Fibroblast of mammary gland (primary cell): ENCODE measurements at regions not wholly inside any gene's neighbourhood (a gene's known extent, or its start where the extent isn't known, plus 50 kb on each side); places are given as distances from the start of the nearest gene placed in this dataset.
A peak's percentile ranks its signal among the peaks of the same experiment; 100 is the strongest.

Experiments
- DNase-seq: peaks from one replicate; pipeline ENCODE4 v3.0.0-alpha.2; 2010; ENCODE audit warnings: low read depth
- H3K4me3 ChIP-seq: 2 replicates; pipeline ENCODE4 v1.5.1; 2011; ENCODE audit warnings: low read depth, mild to moderate bottlenecking, low read length, moderate library complexity; ENCODE audit not compliant: control insufficient read depth
- TF ChIP-seq, protein P1 (sequence below): conservative IDR thresholded peaks from 2 replicates; pipeline ENCODE4 v1.5.1; 2011; ENCODE audit warnings: low read depth, low read length, inconsistent platforms; ENCODE audit not compliant: control insufficient read depth, insufficient read depth

DNA sequence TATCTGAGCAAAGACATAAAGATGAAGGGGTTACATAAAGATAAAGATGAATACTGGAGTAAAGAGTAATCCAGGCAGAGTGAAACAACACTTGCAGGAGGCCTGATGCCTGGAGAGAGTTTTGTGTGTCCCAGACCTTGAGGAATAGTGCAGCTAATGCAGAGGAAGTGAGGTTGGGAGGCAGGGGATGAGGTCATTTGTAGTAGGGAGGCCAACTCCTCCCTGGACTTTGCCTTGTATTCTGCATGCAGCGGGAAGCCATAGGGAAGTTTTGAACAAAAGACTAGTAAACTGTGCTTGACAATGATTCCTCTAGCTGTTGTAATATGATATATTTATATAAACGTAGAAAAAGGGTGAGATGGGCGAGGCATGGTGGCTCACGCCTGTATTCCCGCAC is 356.6 kb downstream of the KCNJ2 start:
- TF ChIP-seq, protein P1, sequence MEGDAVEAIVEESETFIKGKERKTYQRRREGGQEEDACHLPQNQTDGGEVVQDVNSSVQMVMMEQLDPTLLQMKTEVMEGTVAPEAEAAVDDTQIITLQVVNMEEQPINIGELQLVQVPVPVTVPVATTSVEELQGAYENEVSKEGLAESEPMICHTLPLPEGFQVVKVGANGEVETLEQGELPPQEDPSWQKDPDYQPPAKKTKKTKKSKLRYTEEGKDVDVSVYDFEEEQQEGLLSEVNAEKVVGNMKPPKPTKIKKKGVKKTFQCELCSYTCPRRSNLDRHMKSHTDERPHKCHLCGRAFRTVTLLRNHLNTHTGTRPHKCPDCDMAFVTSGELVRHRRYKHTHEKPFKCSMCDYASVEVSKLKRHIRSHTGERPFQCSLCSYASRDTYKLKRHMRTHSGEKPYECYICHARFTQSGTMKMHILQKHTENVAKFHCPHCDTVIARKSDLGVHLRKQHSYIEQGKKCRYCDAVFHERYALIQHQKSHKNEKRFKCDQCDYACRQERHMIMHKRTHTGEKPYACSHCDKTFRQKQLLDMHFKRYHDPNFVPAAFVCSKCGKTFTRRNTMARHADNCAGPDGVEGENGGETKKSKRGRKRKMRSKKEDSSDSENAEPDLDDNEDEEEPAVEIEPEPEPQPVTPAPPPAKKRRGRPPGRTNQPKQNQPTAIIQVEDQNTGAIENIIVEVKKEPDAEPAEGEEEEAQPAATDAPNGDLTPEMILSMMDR, result no peak
- DNase-seq, result no peak
- no peak overlapping the region for H3K4me3 ChIP-seq

DNA sequence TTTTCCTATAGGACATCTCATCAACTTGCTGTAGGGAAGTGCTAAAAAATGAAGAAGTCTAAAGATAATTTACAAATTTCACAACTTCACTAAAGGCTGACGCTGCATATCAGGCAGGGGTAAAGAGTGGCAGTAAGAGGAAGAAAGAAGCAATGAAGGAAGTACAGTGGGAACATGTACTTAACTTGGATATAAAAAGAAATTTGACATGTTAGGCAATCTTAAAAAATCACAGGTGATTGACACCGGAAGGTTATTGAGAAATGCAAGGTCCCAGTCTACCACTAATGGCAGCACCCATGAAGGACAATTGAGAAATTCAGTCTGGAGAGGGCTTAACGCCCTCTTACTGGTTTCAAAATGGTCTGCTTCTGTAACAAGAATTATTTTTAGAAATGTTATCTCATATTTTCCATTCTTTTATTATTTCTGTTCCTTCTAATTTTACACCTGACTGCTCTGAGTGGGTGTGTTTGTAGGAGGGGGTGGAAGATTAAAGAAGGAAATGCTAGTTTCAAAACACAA is 358.1 kb downstream of the KCNJ2 start:
- no peak for DNase-seq
- TF ChIP-seq, protein P1, result no peak
- no peak overlapping the region for H3K4me3 ChIP-seq

DNA sequence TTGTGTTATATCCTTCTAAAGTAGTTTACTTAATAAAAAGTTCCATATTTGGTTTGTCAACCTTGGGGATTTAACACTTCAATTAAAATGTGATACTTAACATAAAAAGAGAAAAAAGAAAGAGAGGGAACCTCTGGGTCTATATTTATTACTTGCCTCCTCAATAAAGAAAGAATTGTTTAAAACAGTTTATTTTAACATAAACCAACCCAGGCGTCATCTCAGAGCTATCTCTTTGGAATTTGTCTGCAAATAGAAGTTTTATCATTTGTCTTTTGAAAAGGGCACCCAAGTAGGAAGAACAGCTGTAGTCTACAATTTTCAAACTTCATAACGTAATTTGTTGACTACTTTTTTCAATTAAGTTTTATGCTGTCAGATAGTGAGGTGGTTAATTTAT is 364.1 kb downstream of the KCNJ2 start:
- TF ChIP-seq, protein P1, result no peak
- no peak for DNase-seq

DNA sequence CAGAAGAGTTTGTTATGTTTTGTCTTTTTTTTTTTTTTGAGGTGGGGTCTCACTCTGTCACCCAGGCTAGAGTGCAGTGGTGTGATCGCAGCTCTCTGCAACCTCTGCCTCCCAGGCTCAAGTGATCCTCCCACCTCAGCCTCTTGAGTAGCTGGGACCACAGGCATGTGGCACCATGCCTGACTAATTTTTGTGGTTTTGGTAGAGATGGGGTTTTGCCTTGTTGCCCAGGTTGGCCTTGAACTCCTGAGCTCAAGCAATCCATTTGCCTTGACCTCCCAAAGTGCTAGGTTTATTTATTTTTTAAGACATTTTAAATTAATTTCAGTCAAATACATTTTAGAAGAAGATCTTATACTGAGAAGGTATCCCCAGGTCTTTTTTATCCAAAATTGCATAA is 366.7 kb downstream of the KCNJ2 start:
- TF ChIP-seq, protein P1, result no peak
- H3K4me3 ChIP-seq, result no peak overlapping the region
- peak; percentile 4 for DNase-seq

More for the DNA sequence above, 364.1 kb downstream of the KCNJ2 start:
- H3K4me3 ChIP-seq, result no peak overlapping the region

DNA sequence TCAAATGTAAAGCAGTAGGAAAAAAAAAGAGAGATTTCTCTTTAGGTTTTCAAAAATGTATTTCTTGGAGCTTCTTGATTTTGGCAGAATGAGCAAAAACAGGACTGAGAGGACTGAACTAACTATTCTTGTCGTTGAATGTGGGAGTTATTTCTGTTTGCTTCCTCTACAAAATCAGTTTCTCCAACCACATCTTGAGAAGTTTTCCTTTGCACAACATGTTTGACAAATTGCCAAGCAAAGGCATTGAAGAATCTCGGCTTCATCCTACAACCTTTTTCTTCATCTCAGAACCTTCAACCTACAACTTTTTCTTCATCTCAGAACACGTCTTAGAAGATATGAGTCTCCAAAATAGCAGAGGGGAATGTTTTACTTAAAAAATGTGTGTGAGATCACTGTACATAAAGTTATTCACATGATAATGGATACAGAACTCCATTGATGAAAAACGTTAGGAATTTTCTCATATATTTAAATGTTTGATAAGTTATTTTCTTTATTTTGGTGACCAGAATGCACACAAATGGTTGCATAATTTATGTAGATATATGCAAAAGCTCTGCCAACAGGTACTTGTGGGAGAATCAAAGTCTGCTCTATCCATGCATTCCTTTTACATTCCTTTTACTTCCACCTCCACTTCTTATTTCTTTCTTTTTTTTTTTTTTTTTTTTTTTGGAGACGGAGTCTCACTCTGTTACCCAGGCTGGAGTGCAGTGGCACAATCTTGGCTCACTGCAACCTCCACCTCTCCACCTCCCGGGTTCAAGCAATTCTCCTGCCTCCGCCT is 370.0 kb downstream of the KCNJ2 start:
- TF ChIP-seq, protein P1, result no peak
- H3K4me3 ChIP-seq, result no peak overlapping the region
- no peak for DNase-seq

DNA sequence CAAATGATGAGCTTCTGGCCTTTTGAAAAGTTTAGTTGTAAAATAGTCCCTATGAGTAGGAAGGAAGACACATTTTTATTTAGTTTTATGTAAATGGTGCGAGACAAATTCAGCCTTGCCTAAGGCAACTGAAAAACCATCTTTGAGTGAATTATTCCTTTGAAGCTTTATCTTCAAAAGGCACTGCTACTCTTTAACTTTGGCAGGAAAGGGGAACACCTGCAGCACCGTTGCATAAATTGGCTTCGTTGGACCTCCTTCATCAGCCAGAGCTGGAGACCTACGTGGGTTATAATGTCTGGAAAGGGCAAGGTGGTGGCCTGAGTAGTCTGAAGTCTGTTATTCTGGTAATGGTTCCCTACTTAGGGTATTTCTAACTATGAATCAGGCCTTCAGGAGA is 373.5 kb downstream of the KCNJ2 start:
- no peak overlapping the region for H3K4me3 ChIP-seq
- TF ChIP-seq, protein P1, result no peak
- no peak for DNase-seq
